HG02678 (cell line): ENCODE measurements at regions not wholly inside any gene's neighbourhood (a gene's known extent, or its start where the extent isn't known, plus 50 kb on each side); places are given as distances from the start of the nearest gene placed in this dataset.

Experiments used
- ATAC-seq: cut with Tn5 transposase; IDR thresholded peaks from one replicate; pipeline ENCODE4 v1.9.1; 2021; ENCODE audit warnings: mild to moderate bottlenecking, moderate library complexity; ENCODE audit not compliant: unreplicated experiment

DNA sequence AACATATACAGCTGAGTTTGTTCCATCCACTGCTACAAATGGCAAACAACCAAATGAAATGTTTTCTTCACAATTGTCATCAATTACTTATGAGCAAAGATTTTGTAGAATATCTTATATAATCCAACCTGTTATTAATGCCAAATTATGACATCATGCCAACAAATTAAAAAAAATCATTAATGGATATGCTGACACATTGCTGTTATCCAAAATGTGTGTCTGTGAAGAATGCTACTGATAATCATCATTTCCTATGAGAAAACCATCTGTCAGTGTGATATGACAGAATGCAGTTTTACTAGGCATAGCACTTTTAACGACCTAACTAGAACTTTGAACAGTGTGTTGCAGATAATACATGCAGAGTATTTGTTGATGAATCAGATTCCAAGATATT is 556.5 kb upstream of the KCNMB2 start:
- no peak for ATAC-seq

DNA sequence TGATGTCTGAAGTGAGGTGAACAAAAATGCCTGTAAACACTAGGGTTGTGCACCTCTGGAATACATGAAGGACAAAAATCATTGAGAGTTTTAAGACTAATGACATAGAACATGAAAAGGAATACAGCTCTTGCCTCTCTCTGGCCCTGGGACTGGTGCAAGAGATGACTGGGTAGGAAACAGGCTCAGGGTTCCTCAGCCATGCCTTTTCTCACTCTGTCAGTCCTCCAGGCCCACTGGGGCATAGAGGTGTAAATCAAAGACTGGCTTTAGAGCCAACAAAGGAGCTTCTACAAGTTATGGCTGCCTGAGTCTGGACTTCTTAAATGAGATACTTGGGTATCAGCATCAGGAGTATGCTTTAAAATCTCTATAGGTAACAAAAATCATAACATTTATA is 554.7 kb upstream of the KCNMB2 start:
- ATAC-seq = no peak

DNA sequence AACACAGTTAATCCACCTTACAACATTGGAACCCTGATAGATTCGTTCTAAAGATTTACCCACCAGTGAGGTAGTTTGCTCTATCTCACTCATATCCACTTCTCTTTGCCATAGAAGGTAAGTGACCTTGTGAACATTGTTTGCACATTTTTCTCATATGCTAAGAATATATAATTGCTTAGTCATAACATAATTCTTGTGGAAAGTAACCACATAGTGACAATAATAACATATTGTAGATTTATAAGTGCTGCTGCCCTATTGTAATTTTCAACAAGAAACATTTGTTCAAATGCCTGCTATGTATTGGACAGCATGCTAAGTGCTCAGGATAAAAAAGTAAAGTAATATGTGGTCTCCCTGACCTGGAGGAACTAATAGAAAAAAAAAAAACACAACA is 554.2 kb upstream of the KCNMB2 start:
- ATAC-seq = no peak

DNA sequence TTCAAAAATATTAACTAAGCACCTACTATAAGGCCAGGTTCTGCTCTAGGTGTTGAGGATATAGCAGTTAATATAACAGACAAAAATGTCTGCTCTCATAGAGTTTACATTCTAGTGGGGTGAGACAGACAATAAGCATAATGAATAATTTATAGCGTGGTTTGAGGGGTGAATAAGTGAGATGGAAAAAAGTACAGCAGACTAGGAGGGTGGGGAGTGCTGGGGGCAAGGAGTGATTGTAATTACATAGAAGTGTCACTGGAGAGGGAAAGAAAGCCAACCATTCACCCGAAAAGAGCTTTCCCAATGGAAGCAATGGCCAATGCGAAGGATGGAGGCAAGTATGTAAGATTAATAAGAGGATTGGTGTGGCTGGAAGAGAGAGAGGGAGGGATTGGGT is 552.9 kb upstream of the KCNMB2 start:
- no peak for ATAC-seq

DNA sequence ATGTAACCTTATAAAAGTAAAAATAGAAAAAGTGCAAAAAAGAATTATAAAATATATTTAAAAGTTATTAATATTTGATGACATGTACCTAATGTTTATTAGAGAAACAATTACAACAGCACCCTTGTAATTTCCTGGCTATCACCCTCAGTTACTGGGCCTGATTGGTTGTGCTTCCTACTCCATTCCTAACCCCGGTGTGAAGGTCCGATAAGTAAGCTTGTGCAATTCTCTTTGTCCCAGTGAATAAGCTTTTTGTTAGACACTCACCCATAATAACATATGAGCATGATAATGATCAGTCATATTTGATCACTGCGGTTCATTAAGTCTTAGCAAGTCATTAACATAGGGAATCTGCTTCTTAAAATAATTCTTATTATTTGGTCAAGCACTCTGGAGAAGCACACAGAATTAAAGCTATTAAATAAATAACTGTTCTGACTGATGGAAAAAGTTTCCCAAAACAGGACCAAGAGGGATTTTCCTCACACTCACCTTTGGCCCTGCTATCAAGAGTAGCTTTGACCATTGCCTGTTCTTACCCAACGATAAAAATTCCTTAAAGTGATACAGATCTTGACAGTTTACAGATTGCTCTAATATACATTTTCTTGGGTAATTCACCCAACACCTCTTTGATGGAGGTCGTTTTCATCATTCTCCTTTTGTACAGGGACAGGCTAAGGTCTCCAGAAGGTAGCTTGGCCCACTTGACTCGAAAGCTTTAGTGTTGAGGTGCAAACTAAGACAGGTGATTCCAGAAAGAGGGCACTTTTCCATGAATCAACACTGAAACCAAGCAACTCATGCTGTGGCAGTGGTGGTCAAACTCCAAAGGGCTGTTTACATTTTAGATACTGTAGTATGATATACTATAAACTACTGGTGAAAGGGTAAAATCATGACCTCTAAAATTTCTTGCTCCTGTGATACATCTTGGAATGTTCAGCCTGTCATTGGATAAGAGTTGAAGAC is 543.0 kb upstream of the KCNMB2 start:
- no peak for ATAC-seq

DNA sequence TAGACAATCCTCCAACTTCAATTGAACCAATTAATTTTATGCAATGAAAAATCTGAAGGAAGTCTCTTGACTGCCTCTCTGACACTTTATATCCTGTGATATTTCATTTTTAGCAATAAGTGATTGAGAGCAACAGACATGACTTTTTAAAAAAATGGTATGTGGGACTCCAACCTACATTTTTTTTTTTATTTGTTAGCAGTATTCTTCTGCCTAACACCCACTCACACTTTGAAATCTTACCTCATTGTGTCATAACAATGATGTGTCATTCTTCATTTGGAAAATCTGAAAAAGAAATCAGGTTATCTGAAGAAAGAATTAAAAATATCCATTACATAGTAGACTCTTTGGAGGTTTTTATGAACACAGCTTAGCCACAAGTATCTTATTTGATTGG is 541.3 kb upstream of the KCNMB2 start:
- ATAC-seq = no peak

DNA sequence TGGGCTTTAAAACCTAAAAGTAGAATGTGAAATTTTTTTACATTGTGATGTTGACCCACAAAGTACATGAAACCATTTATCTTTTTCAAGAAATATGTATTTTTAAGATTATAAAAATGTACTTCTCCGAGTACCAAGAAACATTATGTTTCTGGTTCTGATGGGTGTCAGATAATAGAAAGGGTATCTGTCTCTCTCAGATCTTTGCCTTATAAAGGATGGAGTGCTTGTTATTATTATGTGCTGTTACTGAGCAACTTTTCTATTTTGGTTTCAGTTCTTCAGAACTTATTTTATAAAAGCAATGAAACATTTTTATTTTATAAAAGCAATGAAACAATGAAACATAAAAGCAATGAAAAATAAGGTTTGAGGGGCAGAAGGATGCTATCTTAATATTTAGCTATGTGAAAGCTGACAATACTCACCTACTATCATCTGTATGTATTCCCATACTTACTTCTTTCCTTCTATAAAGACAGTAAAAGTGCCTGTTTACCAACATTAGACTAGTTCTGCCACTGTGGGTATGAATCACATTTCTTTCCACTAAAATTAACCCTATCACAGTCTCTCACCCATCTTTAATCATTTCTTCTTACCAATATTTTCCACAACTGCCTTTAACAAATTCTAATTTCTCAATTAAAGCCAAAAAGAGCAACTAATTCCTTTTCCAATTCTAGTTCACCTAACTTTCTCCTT is 540.7 kb upstream of the KCNMB2 start:
- ATAC-seq = no peak

DNA sequence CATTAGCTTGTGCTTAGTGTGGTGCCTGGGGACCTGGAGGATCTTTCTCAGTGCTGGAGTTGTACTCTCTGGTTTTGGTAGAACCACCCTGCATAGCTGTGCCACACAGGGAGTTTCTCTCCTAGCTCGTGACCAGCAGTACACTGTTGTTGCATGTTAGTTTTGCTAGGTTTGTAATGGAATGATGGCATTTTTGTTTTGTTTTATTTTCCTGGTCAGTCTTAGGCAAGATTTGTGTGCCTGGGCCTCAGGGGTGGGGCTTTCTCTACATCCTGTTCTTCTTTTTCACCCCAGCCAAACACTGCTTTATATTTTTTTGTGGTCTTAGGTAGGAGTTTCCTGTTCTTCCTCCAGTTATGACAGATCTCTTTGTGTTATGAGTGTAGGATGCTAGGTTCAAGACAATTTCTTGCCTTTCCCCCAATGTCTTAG is 534.5 kb upstream of the KCNMB2 start:
- ATAC-seq = peak; percentile 81

DNA sequence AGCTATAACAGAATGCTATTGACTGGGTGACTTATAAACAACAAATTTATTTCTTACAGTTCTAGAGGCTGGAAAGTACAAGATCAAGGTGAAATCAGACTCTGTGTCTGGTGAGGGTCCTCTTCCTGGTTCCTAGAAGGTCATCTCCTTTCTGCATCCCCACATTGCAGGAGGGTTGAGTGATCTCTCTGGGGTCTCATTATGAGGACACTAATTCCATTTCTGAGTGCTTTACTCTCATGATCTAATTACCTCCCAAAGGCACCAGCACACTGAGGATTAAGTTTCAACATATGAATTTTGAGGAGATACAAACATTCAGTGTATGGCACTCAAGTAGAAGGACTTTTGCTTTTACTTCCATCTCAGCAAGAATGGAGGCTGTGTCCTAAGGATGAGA is 534.1 kb upstream of the KCNMB2 start:
- peak; percentile 6 for ATAC-seq

DNA sequence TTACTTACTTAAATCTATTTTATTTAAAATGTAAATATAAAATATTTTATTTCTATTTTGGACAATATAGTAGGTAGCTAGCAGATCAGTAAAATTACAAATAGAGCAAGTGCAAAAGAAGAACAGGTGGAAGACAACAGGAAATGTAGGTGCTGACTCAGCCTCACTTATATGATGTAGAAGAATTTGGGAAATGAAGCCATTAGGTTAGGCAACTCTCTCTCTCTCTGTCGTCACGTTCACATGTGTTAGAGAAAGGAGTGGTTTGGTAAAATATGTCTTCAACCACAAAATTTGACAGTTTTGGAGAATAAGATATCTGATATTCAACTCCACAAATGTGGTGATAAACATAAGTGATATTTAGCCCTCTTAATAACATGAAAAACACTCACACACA is 532.5 kb upstream of the KCNMB2 start:
- no peak for ATAC-seq

DNA sequence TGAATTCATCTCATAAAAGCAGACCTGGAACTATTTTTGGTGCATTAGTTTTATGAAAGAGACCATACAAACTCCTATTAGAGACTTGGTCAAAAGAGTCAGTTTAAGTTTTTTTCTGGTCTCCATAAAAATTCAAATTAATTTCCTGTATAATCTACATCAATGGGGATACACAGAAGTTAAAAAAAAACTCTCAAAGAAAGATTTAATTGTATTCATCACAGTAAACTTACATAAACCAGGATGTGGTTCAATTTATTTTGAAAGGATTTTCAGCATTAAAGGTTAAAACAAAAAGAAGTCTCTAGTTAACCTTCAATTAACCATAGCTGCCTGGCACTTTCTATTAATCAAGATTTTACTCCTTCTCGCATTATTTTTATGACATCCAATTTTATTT is 530.3 kb upstream of the KCNMB2 start:
- ATAC-seq = no peak

DNA sequence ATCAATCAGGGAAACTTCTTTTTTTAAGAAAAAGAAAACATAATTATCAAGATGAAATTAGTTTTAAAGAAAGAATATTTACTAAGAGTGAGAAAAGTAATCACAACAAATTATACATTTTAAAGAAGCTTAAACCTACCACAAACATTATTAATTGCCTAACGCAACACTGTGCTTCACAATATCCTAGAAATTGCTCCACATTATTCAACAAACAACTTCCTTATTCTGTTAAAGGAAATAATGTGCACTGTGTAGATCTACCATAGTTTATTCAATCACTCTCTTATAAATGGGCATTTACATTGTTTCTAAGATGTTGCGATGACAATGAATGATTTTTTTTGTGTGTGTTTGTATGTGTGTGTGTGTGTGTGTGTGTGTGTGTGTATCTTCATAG is 525.9 kb upstream of the KCNMB2 start:
- ATAC-seq = no peak

DNA sequence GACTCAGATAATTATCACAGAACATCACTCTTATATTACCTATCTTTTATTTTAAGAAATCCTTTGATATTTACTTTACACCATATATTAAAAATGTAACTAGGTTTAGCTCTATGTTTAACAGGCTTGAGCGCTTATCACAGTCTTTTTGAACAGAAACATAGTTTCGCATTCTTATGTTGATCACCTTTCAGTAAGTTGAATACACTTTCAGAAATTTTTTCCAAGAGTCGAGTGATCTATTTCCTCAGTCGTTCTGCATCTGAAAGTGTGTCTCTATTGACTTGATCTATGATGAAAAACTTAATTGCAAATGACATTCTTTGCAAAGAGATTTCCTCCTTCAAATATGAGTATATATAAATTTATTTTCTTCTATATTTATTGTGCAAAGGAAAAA is 516.6 kb upstream of the KCNMB2 start:
- no peak for ATAC-seq

DNA sequence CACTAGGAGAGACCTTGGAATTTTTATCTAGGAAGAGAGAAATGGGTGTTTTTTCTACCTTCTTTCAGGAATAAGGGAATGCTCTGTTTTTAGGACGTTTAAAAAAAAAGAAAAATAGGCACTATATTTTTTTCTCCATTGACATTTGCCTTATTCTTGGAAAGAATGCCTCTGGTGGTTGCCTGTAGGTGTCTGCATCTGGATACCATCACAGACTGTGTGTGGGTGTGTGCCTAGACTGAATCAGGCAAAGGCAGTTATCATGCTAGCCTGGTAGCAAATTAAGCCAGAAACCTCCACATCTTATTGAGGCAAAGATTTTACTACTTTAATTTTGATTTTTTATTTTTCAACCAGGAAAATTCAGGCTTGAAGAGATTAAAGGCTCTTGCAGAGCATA is 513.6 kb upstream of the KCNMB2 start:
- no peak for ATAC-seq

DNA sequence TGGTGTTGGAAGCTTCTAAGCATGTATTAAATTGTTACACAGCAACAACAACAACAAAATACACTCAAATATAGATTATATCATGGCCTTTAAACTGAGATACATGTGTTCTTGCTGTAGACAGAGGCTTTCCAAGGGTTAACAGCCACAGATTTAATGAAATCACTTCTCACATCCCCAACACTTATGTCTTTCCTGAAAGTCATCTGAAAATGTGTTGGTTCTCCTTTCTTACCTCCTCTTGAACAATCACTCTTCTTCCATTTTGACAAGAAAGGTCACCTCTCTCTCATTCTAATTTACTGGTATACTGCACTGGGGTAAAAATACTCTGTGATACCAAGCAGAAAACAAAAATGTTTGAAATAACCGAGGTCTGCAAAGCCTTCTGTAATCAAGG is 507.3 kb upstream of the KCNMB2 start:
- no peak for ATAC-seq

DNA sequence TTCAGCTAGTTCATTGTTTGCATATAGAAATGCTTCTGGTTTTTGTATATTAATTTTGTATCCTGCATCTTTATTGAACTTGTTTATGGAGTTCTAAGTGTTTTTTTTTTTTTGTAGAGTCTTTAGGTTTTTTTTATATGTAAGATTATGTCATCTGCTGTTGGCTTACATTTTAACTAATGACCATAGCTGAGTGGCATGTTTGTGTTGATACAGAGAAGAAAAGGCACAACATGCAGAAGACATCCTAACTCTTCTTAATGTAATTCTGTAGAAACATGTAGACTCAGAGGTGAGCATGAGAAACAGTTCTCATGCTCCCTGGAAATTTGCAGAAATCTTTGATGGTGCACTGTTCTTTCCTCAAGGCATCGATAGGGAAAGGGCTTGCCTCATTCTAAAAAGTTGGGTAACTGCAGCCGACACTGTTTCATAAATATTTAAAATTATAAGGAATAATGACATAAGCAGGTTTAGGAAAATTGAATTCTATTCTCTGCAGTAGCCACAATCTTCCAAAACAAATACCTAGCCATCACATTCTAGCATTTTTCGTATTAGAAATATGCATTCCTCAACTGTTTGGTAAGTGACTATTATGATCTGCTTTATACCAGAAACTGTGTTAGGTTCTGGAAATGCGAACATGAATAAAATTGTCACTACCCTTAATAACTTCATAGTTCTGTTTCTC is 499.6 kb upstream of the KCNMB2 start:
- no peak for ATAC-seq

DNA sequence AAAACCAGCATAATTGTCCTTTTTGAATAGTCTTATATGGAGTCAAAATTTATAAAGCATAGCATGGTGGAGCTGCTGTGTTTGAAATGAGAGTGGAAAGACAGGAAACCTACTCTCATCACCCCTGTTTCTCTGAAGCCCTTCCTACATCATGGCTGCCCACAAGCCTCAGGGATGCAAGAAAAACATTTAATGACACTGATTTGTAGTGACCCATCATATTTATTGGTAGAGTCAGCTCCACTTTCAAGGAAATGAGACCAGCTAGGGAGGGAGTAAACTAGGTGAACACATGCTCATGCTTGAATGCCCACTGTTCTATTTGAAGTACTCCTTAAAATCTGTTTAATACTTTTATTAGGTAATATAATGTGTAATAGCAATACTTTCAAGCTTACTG is 494.3 kb upstream of the KCNMB2 start:
- ATAC-seq = no peak

DNA sequence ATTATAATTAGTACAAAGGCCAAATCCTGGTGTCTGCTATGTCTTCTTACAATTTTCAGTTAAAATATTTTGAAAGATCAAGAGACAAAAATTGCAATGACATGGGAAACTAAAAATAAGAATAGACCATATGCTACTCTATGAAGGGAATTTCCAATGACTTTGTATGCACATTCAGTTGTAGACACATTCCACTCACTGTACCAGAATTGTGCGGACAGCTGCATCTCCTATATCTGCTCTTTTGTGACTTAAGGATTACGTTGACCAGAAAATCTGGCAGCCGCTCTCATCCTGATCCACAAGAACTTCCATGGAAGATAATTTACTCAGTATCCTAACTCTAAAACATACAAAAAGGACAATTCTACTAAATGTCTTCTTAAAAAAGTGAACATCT is 493.9 kb upstream of the KCNMB2 start:
- ATAC-seq = no peak

DNA sequence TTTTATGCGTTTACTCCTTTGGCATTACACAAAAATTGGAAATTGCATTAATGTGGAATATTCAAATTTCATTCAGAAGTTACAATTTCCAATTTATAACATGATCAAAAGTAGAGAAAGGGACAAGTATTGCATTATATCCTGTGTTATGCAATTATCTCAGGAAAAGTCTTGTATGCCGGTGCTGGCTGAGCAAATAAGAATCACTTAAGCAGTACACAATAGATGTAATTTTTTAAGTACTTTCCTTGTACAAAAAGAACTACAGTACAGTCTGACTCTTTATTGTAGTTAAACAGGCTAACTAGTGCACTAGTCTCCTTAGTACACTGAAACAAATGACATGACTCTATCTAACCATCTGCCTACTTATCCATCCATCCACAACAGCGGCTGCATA is 493.2 kb upstream of the KCNMB2 start:
- ATAC-seq = no peak

DNA sequence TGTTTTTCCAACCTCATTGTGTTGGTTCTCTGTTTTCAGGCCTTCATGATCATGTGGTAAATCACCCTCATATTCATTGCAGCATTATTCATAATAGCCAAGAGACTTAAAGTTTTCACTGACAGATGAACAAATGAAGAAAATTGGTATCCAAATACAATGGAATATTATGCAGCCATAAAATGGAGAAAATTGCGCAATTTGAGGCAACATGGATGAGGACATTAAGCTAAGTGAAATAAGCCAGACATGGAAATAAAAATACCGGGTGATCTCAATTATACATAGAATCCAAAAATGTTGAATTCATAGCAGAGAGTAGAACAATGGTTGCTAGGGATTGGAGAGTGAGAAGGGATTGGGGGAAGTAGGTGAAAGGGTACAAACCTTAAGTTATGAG is 491.9 kb upstream of the KCNMB2 start:
- ATAC-seq = no peak

DNA sequence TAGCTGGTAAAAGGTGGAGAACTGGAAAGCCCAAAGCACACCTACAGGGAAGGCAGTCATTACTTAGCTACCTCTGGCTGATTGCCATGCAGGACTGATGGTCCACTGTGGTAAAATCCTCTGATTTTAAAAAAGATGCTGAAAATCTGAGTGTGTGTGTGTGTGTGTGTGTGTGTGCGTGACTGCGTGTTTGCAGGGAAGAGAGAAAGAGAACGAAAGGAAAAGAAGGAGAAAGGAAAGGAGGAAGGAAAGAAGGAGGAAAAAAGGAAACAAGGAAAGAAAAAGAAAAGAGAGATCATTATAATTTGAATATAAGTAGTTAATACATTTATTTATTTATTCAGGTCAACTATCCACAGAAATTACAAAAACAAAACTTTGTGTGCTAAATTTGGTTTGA is 488.7 kb upstream of the KCNMB2 start:
- no peak for ATAC-seq

DNA sequence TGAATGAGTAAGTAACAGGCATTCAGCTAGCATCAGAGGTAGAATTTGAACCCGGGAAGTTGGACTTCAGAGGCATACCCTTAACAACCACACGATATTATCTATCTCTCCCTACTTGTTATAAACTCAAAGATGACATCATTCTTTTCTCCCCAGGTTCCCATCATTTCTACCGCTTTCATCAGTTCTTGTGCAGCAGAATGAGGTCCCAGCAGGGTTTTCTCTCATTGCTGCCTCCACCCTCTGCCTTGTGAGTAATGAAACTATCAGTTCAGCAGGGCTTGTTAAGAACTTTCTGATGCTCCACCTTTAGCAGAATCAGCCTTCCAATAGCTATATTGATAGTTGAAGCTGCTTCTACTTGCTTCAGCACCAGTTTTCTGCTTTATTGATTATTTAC is 487.5 kb upstream of the KCNMB2 start:
- no peak for ATAC-seq
